ENCODE measurements at regions not wholly inside any gene's neighbourhood (a gene's known extent, or its start where the extent isn't known, plus 50 kb on each side); places are given as distances from the start of the nearest gene placed in this dataset.

DNA sequence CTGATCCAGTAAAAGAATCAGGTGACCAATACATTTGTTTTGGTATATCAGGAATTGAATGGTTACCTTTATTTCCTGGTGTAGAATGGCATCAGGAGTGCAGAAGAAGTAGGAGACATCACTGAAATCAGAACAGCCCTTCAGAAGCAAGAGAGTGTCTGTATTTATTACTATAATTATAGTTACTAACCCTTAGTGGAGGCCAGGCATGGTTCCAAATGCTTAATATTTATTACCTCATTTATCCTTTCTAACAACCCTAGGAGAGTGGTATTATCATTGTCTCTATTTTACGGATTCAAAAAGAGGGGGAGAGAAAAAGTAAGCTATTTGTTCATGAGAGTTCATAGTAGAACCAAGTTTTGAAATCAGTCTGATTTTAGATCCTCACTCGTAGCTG lies 1292.9 kb downstream of the PCDH9 start:
- TF ChIP-seq, protein P1, sequence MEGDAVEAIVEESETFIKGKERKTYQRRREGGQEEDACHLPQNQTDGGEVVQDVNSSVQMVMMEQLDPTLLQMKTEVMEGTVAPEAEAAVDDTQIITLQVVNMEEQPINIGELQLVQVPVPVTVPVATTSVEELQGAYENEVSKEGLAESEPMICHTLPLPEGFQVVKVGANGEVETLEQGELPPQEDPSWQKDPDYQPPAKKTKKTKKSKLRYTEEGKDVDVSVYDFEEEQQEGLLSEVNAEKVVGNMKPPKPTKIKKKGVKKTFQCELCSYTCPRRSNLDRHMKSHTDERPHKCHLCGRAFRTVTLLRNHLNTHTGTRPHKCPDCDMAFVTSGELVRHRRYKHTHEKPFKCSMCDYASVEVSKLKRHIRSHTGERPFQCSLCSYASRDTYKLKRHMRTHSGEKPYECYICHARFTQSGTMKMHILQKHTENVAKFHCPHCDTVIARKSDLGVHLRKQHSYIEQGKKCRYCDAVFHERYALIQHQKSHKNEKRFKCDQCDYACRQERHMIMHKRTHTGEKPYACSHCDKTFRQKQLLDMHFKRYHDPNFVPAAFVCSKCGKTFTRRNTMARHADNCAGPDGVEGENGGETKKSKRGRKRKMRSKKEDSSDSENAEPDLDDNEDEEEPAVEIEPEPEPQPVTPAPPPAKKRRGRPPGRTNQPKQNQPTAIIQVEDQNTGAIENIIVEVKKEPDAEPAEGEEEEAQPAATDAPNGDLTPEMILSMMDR (IDR thresholded peaks at IDR 0.05; ENCODE audit: low read depth, low read length), result no peak
- no peak for TF ChIP-seq EZH2phosphoT487 (IDR thresholded peaks at IDR 0.05; ENCODE audit: low read depth)
